22Rv1 (cell line): ENCODE measurements at regions not wholly inside any gene's neighbourhood (a gene's known extent, or its start where the extent isn't known, plus 50 kb on each side); places are given as distances from the start of the nearest gene placed in this dataset.

Experiments
- H3K27ac ChIP-seq: fragments of 450-650 bp; 2 replicates; pipeline ENCODE4 v1.5.1; 2017
- CTCF ChIP-seq: fragments of 450-650 bp; IDR thresholded peaks from 2 replicates; pipeline ENCODE4 v1.5.1; 2017; ENCODE audit warnings: mild to moderate bottlenecking
- ZFX ChIP-seq: fragments of 450-650 bp; IDR thresholded peaks from 2 replicates; pipeline ENCODE4 v1.6.1; 2017; ENCODE audit warnings: antibody characterized with exemption, borderline replicate concordance

GRCh38 chr3:59121346-59122144 is 71.7 kb upstream of the CFAP20DC start:
- H3K27ac ChIP-seq, result no peak overlapping the region
- TF ChIP-seq ZFX, result no peak
- no peak for TF ChIP-seq CTCF

GRCh38 chr3:59118928-59119327 is 69.1 kb upstream of the CFAP20DC start:
- TF ChIP-seq ZFX (no peak), CTCF (no peak)
- H3K27ac ChIP-seq, result no peak overlapping the region

- TF ChIP-seq ZFX (no peak), CTCF (no peak)
Measured at GRCh38 chr3:59117396-59117795, 67.6 kb upstream of the CFAP20DC start.

GRCh38 chr3:59116233-59116537 is 66.4 kb upstream of the CFAP20DC start:
- TF ChIP-seq ZFX (no peak), CTCF (no peak)
- no peak overlapping the region for H3K27ac ChIP-seq

More at GRCh38 chr3:59117396-59117795, 67.6 kb upstream of the CFAP20DC start:
- H3K27ac ChIP-seq, result no peak overlapping the region

- H3K27ac ChIP-seq, result no peak overlapping the region
- TF ChIP-seq ZFX (no peak), CTCF (no peak)
Measured at GRCh38 chr3:59115364-59116232, 65.8 kb upstream of the CFAP20DC start.

GRCh38 chr3:59107856-59108815 is 58.3 kb upstream of the CFAP20DC start:
- peak overlapping the region; percentile 65 for H3K27ac ChIP-seq
- TF ChIP-seq CTCF (no peak), ZFX (no peak)
